ENCODE measurements at regions not wholly inside any gene's neighbourhood (a gene's known extent, or its start where the extent isn't known, plus 50 kb on each side); places are given as distances from the start of the nearest gene placed in this dataset.

- Mint-ChIP-seq H3K4me1 (peaks cover 26% of the 10 kb centered on the region), H3K27me3 (ENCODE audit: low read depth) (no peaks in the 10 kb centered on the region), H3K36me3 (ENCODE audit: low read depth) (no peaks in the 10 kb centered on the region), H3K27ac (no peak overlapping the region), H3K9me3 (no peaks in the 10 kb centered on the region), H3K4me3 (no peak overlapping the region)
- no peak for TF ChIP-seq CTCF (IDR thresholded peaks at IDR 0.05; ENCODE audit: unreplicated experiment in 3 of 3)
Measured at GRCh38 chr4:125082729-125083417, 231.9 kb upstream of the FAT4 start.

- no peak overlapping the region for H3K4me3 Mint-ChIP-seq
- no peak overlapping the region for H3K27ac Mint-ChIP-seq
- H3K9me3 Mint-ChIP-seq: no peaks in the 10 kb centered on the region
- no peaks in the 10 kb centered on the region for H3K4me1 Mint-ChIP-seq
- H3K36me3 Mint-ChIP-seq (ENCODE audit: low read depth): no peaks in the 10 kb centered on the region
- no peaks in the 10 kb centered on the region for H3K27me3 Mint-ChIP-seq (ENCODE audit: low read depth)
- TF ChIP-seq CTCF (IDR thresholded peaks at IDR 0.05; ENCODE audit: unreplicated experiment in 3 of 3): no peak
Measured at GRCh38 chr4:125072269-125072668, 242.5 kb upstream of the FAT4 start.

GRCh38 chr4:125070861-125071260, 243.9 kb upstream of the FAT4 start:
- no peak overlapping the region for H3K27ac Mint-ChIP-seq
- no peaks in the 10 kb centered on the region for H3K36me3 Mint-ChIP-seq (ENCODE audit: low read depth)
- no peaks in the 10 kb centered on the region for H3K27me3 Mint-ChIP-seq (ENCODE audit: low read depth)
- H3K4me3 Mint-ChIP-seq: no peak overlapping the region
- no peak for TF ChIP-seq CTCF (IDR thresholded peaks at IDR 0.05; ENCODE audit: unreplicated experiment in 3 of 3)
- H3K9me3 Mint-ChIP-seq: no peaks in the 10 kb centered on the region
- no peaks in the 10 kb centered on the region for H3K4me1 Mint-ChIP-seq

GRCh38 chr4:125062115-125063050, 252.4 kb upstream of the FAT4 start:
- H3K9me3 Mint-ChIP-seq: no peaks in the 10 kb centered on the region
- no peaks in the 10 kb centered on the region for H3K27me3 Mint-ChIP-seq (ENCODE audit: low read depth)
- no peak for TF ChIP-seq CTCF (IDR thresholded peaks at IDR 0.05; ENCODE audit: unreplicated experiment in 3 of 3)
- H3K27ac Mint-ChIP-seq: peak overlapping the region in 1 of 3 experiments; percentile 29
- no peak overlapping the region for H3K4me3 Mint-ChIP-seq
- H3K36me3 Mint-ChIP-seq (ENCODE audit: low read depth): no peaks in the 10 kb centered on the region
- H3K4me1 Mint-ChIP-seq: peaks cover 6% of the 10 kb centered on the region

- Mint-ChIP-seq H3K4me1 (peaks cover 6% of the 10 kb centered on the region), H3K27ac (no peak overlapping the region), H3K4me3 (no peak overlapping the region), H3K36me3 (ENCODE audit: low read depth) (no peaks in the 10 kb centered on the region), H3K9me3 (no peaks in the 10 kb centered on the region), H3K27me3 (ENCODE audit: low read depth) (no peaks in the 10 kb centered on the region)
- no peak for TF ChIP-seq CTCF (IDR thresholded peaks at IDR 0.05; ENCODE audit: unreplicated experiment in 3 of 3)
Measured at GRCh38 chr4:125060376-125060775, 254.4 kb upstream of the FAT4 start.

Measured in nephron (organoid).